HG03095 (cell line): ENCODE measurements at regions not wholly inside any gene's neighbourhood (a gene's known extent, or its start where the extent isn't known, plus 50 kb on each side); places are given as distances from the start of the nearest gene placed in this dataset.
"Not testable (repeated sequence)": the region's sequence is repeated elsewhere in the genome, so short reads cannot be mapped to it uniquely, and the experiment has no call there.

Experiments used
- ATAC-seq: cut with Tn5 transposase; IDR thresholded peaks from one replicate; pipeline ENCODE4 v1.9.1; 2021; ENCODE audit warnings: moderate library complexity; ENCODE audit not compliant: unreplicated experiment

DNA sequence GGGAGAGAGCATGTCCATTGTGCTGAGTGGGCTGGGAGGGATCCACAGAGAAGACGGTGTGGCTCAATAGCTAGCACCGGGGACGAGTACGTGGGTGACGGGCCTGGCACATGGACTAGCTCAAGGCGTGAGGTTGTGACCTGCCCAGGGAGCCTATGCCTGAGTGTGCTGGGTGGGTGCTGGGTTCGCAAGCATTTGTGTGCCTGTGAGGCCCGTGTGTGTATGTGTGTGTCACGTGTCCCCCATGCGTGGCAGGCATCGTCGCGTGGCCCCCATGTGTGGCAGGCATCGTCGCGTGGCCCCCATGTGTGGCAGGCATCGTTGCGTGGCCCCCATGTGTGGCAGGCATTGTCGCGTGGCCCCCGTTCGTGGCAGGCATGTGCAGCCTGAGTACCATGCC, 109.2 kb downstream of the TMEM121 start:
- ATAC-seq: no peak

GRCh38 chr14:105636021-105636420, 109.6 kb downstream of the TMEM121 start:
- ATAC-seq: not testable (repeated sequence)

- no peak for ATAC-seq
These were observed 110.6 kb downstream of the TMEM121 start for GRCh38 chr14:105636935-105637334.

- not testable (repeated sequence) for ATAC-seq
These were observed 111.0 kb downstream of the TMEM121 start for GRCh38 chr14:105637345-105637744.

- ATAC-seq: not testable (repeated sequence)
These were observed 113.9 kb downstream of the TMEM121 start for GRCh38 chr14:105639969-105640931.

DNA sequence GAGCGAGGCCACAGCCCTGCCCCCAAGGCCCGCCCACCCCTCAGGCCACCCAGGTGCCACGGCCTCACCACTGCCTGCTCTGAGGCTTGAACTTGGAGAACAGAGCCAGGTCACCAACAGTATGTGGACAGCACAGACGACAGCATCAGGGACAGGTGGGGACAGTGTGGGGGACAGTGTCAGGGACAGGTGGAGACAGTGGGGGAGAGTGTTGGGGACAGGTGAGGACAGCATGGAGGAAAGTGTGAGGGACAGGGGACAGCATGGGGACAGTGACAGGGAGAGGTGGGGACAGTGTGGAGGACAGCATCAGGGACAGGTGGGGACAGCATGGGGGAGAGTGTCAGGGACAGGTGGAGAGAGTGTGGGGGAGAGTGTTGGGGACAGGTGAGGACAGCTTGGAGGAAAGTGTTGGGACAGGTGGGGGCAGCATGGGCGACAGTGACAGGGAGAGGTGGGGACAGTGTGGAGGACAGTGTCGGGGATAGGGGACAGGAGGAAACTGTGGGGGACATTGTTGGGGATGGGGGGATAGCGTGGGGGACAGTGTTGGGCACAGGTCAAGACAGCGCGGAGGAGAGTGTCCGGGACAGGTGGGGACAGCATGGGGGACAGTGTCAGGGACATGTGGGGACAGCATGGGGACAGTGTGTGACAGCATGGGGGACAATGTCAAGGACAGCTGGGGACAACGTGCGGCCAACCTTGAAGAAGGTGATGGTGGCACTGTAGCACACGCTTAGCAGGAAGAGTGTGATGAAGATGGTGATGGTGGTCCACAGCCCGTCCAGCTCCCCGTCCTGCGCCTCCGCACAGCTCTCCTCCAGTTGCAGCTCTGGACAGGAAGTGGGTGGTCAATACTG, 114.9 kb downstream of the TMEM121 start:
- ATAC-seq: no peak

GRCh38 chr14:105641951-105642350, 115.6 kb downstream of the TMEM121 start:
- not testable (repeated sequence) for ATAC-seq

- ATAC-seq: not testable (repeated sequence)
These were observed 116.1 kb downstream of the TMEM121 start for GRCh38 chr14:105642486-105642885.

DNA sequence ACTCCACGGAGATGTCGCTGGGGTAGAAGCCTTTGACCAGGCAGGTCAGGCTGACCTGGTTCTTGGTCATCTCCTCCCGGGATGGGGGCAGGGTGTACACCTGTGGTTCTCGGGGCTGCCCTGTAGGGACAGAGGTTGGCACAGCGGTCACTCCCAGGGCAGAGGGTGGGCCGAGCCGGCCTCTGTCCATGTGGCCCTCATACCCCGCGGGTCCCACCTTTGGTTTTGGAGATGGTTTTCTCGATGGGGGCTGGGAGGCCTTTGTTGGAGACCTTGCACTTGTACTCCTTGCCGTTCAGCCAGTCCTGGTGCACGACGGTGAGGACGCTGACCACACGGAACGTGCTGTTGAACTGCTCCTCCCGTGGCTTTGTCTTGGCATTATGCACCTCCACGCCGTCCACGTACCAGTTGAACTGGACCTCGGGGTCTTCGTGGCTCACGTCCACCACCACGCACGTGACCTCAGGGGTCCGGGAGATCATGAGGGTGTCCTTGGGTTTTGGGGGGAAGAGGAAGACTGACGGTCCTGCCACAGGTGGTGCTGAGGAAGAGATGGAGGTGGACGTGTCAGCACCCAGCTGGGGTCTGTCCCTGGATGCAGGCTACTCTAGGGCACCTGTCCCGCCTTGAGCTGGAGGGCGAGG, 117.1 kb downstream of the TMEM121 start:
- ATAC-seq: not testable (repeated sequence)

DNA sequence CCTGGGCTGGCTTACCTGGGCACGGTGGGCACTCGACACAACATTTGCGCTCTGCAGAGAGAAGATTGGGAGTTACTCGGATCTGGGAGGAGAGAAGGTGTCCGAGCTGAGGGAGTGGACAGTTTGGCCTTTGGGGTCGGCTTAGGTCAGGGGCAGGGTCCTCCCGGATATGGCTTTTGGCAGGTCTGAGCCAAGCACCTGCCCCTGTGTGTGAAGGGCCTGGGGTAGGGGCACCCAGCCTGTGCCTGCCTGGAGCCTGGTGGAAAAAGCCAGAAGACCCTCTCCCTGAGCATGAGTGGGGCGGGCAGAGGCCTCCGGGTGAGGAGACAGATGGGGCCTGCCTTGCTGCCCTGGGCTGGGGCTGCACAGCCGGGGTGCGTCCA, 117.7 kb downstream of the TMEM121 start:
- ATAC-seq: not testable (repeated sequence)

GRCh38 chr14:105644457-105644856, 118.1 kb downstream of the TMEM121 start:
- not testable (repeated sequence) for ATAC-seq

GRCh38 chr14:105644891-105645290, 118.5 kb downstream of the TMEM121 start:
- not testable (repeated sequence) for ATAC-seq

DNA sequence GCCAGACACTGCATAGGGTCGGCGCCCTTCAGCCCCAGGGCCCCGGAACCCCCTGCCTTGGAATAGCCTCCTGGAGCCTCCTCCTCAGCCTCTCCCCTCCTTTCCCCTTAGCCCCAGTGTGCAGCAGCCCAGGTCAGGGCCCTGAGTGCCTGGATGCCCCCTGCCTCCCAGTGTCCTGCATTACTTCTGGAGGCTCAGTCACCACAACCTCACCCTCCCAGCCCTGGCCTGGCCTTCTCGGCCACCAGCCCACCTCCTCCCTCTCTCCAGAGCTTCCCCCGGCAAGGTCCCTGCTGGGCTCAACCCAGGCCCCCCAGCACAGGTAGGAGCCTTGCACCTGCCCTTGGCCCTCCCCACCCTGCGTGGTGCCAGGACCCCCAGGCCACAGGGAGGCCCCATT, 119.0 kb downstream of the TMEM121 start:
- not testable (repeated sequence) for ATAC-seq

- no peak for ATAC-seq
These were observed 119.8 kb downstream of the TMEM121 start for GRCh38 chr14:105646175-105646574.

- ATAC-seq: not testable (repeated sequence)
These were observed 120.4 kb downstream of the TMEM121 start for GRCh38 chr14:105646711-105647281.

DNA sequence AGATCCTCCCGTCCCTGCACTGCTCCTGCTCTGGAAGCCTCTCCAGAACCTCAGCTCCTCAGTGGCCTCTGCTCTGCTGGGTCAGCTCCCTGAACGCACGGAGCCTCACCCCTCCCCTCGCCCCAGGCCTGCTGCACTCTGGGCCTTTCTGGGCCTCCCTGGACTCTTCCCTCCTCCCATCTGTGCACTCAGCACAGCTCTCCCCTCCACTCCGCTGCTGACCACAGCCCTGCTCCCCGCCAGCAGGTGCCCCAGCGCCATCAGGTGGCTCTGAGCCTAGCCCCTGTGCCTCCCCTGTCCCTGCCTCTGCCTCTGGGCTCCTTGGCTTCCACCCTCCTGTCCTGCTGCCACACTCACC, 121.0 kb downstream of the TMEM121 start:
- not testable (repeated sequence) for ATAC-seq

DNA sequence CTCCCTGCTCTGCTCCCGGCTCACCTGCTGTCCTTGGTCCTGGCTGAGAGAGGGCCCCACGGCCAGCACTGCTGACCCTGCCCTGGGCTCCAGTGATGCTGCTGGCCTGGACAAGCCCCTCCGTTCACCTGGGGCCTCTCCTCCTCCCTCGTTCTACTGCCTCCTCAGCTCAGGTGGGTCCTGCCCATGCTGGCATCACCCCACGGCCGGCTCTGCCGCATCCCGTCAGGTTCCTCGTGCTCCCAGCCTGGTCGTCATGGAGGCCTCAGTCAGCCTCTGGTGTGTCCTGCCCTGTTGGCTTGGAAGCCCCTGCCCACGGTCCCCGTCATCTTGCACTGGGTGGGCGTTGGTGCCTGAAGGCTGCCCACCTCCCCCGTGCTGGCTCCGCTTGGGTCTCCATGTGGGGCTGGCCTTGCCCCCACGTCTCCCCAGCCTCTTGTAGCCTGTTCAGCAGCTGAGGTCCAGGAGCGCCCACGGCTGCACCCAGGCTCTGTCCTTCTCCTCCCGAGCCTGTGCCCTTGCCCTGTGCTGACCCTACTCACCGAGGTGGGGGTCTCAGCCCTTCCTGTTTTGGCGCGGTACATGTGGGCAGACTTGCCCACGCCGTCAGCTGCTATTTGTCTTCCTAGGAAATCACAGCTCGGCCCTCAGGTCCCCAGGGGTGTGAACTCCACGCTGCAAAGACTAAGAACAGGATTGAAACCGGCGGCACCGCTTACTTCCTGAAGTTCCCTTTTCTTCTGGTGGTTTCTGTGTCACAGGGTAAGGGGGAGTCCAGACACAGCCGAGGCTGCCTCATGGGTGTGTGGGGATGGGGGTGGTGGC, 121.6 kb downstream of the TMEM121 start:
- ATAC-seq: peak; percentile 51

- not testable (repeated sequence) for ATAC-seq
These were observed 122.5 kb downstream of the TMEM121 start for GRCh38 chr14:105648609-105649535.

GRCh38 chr14:105652317-105652716, 125.9 kb downstream of the TMEM121 start:
- not testable (repeated sequence) for ATAC-seq
